ENCODE measurements at regions not wholly inside any gene's neighbourhood (a gene's known extent, or its start where the extent isn't known, plus 50 kb on each side); places are given as distances from the start of the nearest gene placed in this dataset.

DNA sequence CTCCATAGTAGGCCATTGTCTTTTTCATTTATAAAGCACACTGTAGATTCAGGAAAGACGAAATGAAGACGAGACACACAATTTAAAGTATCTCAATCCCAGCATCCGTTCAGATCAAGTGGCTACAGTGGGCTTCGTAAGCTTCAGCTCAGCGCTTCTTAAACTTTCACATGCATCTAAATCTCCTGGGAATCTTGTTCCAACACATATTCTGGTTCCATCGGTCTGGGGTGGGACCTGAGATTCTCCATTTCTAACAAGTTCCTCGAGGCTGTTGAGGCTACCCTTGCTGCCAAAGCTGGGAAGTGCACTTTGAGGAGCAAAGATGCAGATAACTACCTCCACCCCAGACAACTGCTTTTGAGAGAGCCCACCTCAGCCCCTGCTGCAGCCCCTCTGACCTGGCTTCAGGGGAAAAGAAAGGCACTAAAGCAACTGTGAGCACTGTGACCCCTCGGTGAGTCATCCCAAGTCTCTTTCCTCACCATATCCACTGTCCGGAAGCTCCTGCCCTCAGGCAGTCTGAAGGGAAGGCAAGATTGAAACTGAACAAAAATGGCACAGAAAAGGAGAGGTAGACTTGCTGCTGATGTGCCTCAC lies 201.1 kb upstream of the FBXO11 start:
- in situ Hi-C loops (cut with MboI; ENCODE audit: low pct_unique_long_range_greater_than_20kb, low sequenced_read_pairs, unreplicated experiment): loop anchor here (10.0 kb wide), 1 partner anchor 263 kb away; no protein-coding TSS in a partner anchor
- DNase-seq (ENCODE audit: low spot score): no peak
- TF ChIP-seq CTCF (IDR thresholded peaks at IDR 0.05; ENCODE audit: extremely low read depth, insufficient read depth, missing control alignments): no peak

GRCh38 chr2:48108455-48108854 lies 202.2 kb upstream of the FBXO11 start:
- TF ChIP-seq CTCF (IDR thresholded peaks at IDR 0.05; ENCODE audit: extremely low read depth, insufficient read depth, missing control alignments): no peak
- no peak for DNase-seq (ENCODE audit: low spot score)
- in situ Hi-C loops (cut with MboI; ENCODE audit: low pct_unique_long_range_greater_than_20kb, low sequenced_read_pairs, unreplicated experiment): loop anchor here (10.0 kb wide), 1 partner anchor 264 kb away; no protein-coding TSS in a partner anchor

DNA sequence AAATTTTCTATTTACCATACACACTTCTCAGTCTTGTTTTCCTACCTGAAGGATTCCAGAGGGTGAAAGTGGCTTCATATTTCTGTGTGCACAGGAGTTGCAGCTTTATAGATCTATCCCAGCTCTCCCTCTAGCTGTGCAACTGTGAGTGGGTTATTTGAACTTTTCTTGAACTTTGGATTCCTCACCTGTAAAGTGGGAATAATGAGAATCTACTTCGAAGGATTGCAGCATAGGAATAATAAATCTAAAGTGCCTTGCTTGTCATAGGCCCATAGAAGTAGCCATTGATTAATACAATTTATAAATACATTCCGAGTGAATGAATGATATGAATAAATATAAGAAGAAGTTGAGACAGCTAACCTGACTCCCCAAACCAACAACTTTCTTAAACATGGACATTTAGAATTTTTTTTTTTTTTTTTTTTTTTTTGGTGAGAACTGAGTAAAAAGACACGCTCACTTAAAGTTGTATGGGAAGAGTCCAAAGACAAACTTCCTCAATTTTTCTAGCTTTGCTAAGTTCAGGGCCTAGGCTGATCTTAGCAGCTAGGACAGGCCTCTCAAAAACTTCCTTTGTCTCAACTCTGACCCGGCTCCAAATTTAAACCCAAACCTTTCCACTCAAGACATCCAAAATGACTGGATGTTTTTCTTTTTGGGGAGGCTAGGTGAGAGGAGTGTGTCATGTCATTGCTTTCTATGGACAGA lies 203.3 kb upstream of the FBXO11 start:
- DNase-seq (ENCODE audit: low spot score): no peak
- TF ChIP-seq CTCF (IDR thresholded peaks at IDR 0.05; ENCODE audit: extremely low read depth, insufficient read depth, missing control alignments): no peak
- in situ Hi-C loops (cut with MboI; ENCODE audit: low pct_unique_long_range_greater_than_20kb, low sequenced_read_pairs, unreplicated experiment): loop anchor here (10.0 kb wide), 1 partner anchor 265 kb away; no protein-coding TSS in a partner anchor

DNA sequence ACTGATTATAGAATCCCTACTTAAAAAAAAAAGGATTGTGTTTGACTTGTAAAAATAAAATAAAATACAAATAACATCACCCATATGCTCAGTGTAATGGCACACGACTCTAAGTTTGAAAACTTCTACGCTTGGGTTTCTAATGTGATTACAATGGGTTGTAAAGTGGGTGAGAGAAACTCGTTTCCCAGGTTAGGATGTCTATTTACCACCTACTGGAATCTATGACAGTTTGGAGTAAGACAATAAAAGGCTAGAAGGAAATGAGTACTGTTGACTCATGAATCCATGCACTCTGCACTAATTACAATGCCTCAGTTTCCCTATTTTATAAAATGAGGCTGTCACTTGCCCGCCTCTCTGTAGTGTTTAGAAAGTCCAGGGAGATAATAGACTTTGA lies 204.0 kb upstream of the FOXN2 start:
- no peak for TF ChIP-seq CTCF (IDR thresholded peaks at IDR 0.05; ENCODE audit: extremely low read depth, insufficient read depth, missing control alignments)
- DNase-seq (ENCODE audit: low spot score): no peak
- in situ Hi-C loops (cut with MboI; ENCODE audit: low pct_unique_long_range_greater_than_20kb, low sequenced_read_pairs, unreplicated experiment): no loop called here

- TF ChIP-seq CTCF (IDR thresholded peaks at IDR 0.05; ENCODE audit: extremely low read depth, insufficient read depth, missing control alignments): no peak
- in situ Hi-C loops (cut with MboI; ENCODE audit: low pct_unique_long_range_greater_than_20kb, low sequenced_read_pairs, unreplicated experiment): no loop called here
- DNase-seq (ENCODE audit: low spot score): no peak
Observed at GRCh38 chr2:48112911-48113680, 201.4 kb upstream of the FOXN2 start.

DNA sequence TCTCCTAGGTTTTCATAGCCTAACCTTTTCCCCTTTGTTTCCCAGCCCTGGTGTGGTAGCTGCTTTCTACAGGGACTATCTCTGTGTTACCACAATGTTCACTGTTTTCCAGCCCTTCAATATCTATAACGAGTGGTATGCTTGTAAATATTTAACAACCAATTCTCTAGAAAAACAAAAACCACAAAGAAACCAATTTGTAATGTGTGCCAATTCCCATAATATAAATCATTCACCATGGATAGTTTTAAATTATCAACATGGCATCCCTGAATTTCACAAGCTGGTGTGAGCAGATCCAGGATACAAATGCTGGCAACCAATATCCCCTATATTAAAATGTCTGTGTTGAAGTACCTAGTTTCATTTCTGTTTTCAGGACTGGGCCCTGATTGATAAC lies 200.7 kb upstream of the FOXN2 start:
- TF ChIP-seq CTCF (IDR thresholded peaks at IDR 0.05; ENCODE audit: extremely low read depth, insufficient read depth, missing control alignments): no peak
- no peak for DNase-seq (ENCODE audit: low spot score)
- in situ Hi-C loops (cut with MboI; ENCODE audit: low pct_unique_long_range_greater_than_20kb, low sequenced_read_pairs, unreplicated experiment): no loop called here
